WERI-Rb-1 (cell line): ENCODE measurements at regions not wholly inside any gene's neighbourhood (a gene's known extent, or its start where the extent isn't known, plus 50 kb on each side); places are given as distances from the start of the nearest gene placed in this dataset.
A peak's percentile ranks its signal among the peaks of the same experiment; 100 is the strongest.
"Not testable (repeated sequence)": the region's sequence is repeated elsewhere in the genome, so short reads cannot be mapped to it uniquely, and the experiment has no call there.

Experiments used
- DNase-seq: peaks from one replicate; pipeline ENCODE4 v3.0.0-alpha.2; 2020
- H3K27ac ChIP-seq: fragments of 250-450 bp; sonication (Bioruptor Pico); 2 replicates; pipeline ENCODE4 v1.5.1; 2020; ENCODE audit warnings: mild to moderate bottlenecking, moderate library complexity
- H3K27me3 ChIP-seq: fragments of 250-450 bp; sonication (Bioruptor Pico); 2 replicates; pipeline ENCODE4 v1.5.1; 2021; ENCODE audit warnings: mild to moderate bottlenecking, low read depth, moderate library complexity; ENCODE audit not compliant: insufficient read depth, severe bottlenecking
- H3K36me3 ChIP-seq: fragments of 250-450 bp; sonication (Bioruptor Pico); 2 replicates; pipeline ENCODE4 v1.5.1; 2020; ENCODE audit warnings: mild to moderate bottlenecking, moderate library complexity
- H3K4me3 ChIP-seq: 2 replicates; pipeline ENCODE4 v1.5.1; 2011; ENCODE audit warnings: low read depth, mild to moderate bottlenecking, control low read depth, low read length
- H3K9me3 ChIP-seq: fragments of 250-450 bp; sonication (Bioruptor Pico); 2 replicates; pipeline ENCODE4 v1.5.1; 2021; ENCODE audit warnings: mild to moderate bottlenecking, moderate library complexity; ENCODE audit not compliant: severe bottlenecking

DNA sequence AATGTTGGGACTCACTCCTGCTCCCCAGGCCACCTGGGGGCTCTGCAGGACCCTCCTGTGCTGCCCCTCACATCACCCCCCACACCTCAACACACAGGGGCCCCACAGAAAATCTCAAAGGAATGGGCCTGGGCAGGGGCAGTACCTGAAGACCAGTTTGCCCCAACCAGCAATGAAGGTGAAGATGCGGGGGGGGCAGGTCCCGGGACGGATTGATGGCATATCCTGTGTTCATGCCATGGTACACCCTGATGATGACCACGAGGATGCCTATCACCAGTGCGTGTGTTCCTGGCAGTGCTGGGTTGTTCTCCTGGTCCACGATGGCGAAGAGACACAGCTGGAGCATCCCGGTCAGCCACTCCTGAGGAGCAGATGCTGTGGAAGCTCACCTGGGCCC, 663.0 kb downstream of the FOXD4L5 start:
- H3K9me3 ChIP-seq, H3K27me3 ChIP-seq, H3K36me3 ChIP-seq, H3K27ac ChIP-seq, H3K4me3 ChIP-seq: not testable (repeated sequence)
- DNase-seq = peak; percentile 6
